ENCODE measurements at regions not wholly inside any gene's neighbourhood (a gene's known extent, or its start where the extent isn't known, plus 50 kb on each side); places are given as distances from the start of the nearest gene placed in this dataset.
"Not testable (repeated sequence)": the region's sequence is repeated elsewhere in the genome, so short reads cannot be mapped to it uniquely, and the experiment has no call there.

- H3K9me3 Mint-ChIP-seq = peaks cover 3% of the 10 kb centered on the region
- no peaks in the 10 kb centered on the region for H3K27me3 Mint-ChIP-seq (ENCODE audit: low read depth)
- no peak overlapping the region for H3K27ac Mint-ChIP-seq (ENCODE audit: unreplicated experiment)
- no peaks in the 10 kb centered on the region for H3K36me3 Mint-ChIP-seq (ENCODE audit: low read depth)
- TF ChIP-seq CTCF (conservative IDR thresholded peaks at IDR 0.05) = no peak
- no peak for DNase-seq (ENCODE audit: low read depth, low spot score)
- H3K4me3 Mint-ChIP-seq = no peak overlapping the region
- H3K4me1 Mint-ChIP-seq = peaks cover 37% of the 10 kb centered on the region
These were observed 77.7 kb downstream of the TRIM43 start for GRCh38 chr2:95669441-95669991.

DNA sequence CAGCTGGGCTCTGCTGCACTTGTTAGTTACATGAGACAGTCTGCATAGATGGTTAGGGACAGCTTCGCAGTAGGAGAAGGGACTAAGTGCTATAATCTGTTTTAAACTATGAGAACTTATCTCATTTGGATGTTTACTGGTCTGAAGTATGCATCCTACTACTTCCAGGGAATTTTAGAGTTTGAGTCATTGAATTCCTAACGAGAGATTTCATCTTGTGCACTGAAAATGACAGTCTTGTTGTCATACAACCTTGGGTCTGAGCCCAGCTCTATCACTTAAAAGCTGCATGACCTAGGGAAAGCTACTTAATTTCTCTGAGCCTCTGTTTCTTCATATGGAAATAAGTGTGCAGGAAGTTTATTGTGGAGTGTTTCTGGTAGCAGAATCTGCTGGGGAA lies 78.4 kb downstream of the TRIM43 start:
- Mint-ChIP-seq H3K4me3 (no peak overlapping the region), H3K36me3 (ENCODE audit: low read depth) (no peaks in the 10 kb centered on the region), H3K27ac (ENCODE audit: unreplicated experiment) (no peak overlapping the region), H3K4me1 (peaks cover 34% of the 10 kb centered on the region), H3K9me3 (peaks cover 3% of the 10 kb centered on the region), H3K27me3 (ENCODE audit: low read depth) (no peaks in the 10 kb centered on the region)
- TF ChIP-seq CTCF (conservative IDR thresholded peaks at IDR 0.05) = no peak
- no peak for DNase-seq (ENCODE audit: low read depth, low spot score)

GRCh38 chr2:95670686-95671085 lies 78.9 kb downstream of the TRIM43 start:
- Mint-ChIP-seq H3K27me3 (ENCODE audit: low read depth) (no peaks in the 10 kb centered on the region), H3K27ac (ENCODE audit: unreplicated experiment) (no peak overlapping the region), H3K36me3 (ENCODE audit: low read depth) (no peaks in the 10 kb centered on the region), H3K4me3 (no peak overlapping the region), H3K4me1 (peaks cover 32% of the 10 kb centered on the region), H3K9me3 (peaks cover 3% of the 10 kb centered on the region)
- no peak for DNase-seq (ENCODE audit: low read depth, low spot score)
- no peak for TF ChIP-seq CTCF (conservative IDR thresholded peaks at IDR 0.05)

DNA sequence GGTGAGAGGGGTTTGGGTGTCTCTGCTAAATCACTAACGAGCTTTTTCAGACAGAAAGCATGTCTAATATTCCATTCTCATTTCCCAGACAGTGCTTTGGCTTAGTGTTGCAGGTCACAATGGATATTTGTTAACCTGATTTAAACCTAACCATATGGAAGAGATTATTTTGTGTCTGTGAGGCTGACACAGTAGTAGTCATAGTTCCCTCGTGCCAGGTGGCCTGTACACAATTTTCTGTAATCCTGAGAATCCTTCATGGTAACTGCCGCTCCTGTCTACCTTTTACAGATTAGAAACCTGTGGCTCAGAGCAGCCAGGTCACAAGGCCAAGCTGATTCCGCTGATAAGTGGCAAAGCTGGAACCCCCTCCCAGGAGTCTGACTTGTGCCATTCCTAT lies 79.4 kb downstream of the TRIM43 start:
- H3K27ac Mint-ChIP-seq (ENCODE audit: unreplicated experiment); H3K9me3 Mint-ChIP-seq; H3K36me3 Mint-ChIP-seq (ENCODE audit: low read depth); H3K4me3 Mint-ChIP-seq; DNase-seq (ENCODE audit: low read depth, low spot score); H3K27me3 Mint-ChIP-seq (ENCODE audit: low read depth): not testable (repeated sequence)
- peaks cover 27% of the 10 kb centered on the region for H3K4me1 Mint-ChIP-seq

GRCh38 chr2:95671992-95672391 lies 80.2 kb downstream of the TRIM43 start:
- H3K4me1 Mint-ChIP-seq = peaks cover 22% of the 10 kb centered on the region
- H3K4me3 Mint-ChIP-seq; H3K27ac Mint-ChIP-seq (ENCODE audit: unreplicated experiment); H3K36me3 Mint-ChIP-seq (ENCODE audit: low read depth); DNase-seq (ENCODE audit: low read depth, low spot score); H3K27me3 Mint-ChIP-seq (ENCODE audit: low read depth); H3K9me3 Mint-ChIP-seq: not testable (repeated sequence)

DNA sequence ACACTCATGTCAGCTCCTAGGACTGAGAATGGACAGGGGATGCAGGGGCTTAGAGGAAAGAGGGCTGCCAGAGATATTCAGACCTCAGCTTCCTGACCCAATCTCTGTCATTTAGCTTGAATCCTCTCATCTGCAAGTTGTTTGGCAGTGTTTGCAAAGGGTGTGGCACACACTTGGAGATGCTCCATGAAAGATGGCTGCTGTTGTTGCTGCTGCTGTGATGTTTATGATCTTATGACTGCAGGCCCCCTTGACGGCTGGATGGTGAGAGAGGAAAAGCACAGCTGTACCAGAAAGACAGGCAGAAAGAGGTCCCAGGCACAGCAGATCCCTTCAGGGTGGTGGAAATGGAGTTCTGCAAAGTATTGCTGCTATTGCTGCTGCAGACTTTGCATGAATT lies 80.7 kb downstream of the TRIM43 start:
- not testable (repeated sequence) for H3K36me3 Mint-ChIP-seq (ENCODE audit: low read depth); DNase-seq (ENCODE audit: low read depth, low spot score); H3K27me3 Mint-ChIP-seq (ENCODE audit: low read depth); H3K27ac Mint-ChIP-seq (ENCODE audit: unreplicated experiment); H3K9me3 Mint-ChIP-seq; H3K4me3 Mint-ChIP-seq
- peaks cover 22% of the 10 kb centered on the region for H3K4me1 Mint-ChIP-seq

DNA sequence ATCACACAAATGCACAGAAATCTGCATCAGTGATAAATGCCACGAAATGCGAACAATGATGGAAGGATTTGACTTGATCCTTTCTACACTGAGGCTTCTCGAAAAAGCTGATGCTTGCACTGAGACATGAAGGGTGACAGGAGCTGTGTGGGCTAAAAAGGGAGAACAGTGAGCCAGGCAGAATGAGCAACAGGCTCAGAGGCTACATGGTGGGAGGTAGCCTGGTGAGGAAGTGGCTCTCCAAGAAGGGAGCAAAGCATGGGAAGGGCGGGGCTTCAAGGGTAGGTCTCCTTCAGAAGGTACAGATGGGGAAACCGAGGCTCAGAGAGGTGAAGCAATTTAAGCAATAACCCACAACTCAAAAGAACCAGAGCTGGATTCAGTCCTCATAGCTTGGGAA lies 82.4 kb downstream of the TRIM43 start:
- Mint-ChIP-seq H3K4me3 (no peak overlapping the region), H3K27ac (ENCODE audit: unreplicated experiment) (no peak overlapping the region), H3K9me3 (no peaks in the 10 kb centered on the region), H3K4me1 (peaks cover 12% of the 10 kb centered on the region), H3K27me3 (ENCODE audit: low read depth) (no peaks in the 10 kb centered on the region), H3K36me3 (ENCODE audit: low read depth) (no peaks in the 10 kb centered on the region)
- no peak for TF ChIP-seq CTCF (conservative IDR thresholded peaks at IDR 0.05)
- no peak for DNase-seq (ENCODE audit: low read depth, low spot score)

DNA sequence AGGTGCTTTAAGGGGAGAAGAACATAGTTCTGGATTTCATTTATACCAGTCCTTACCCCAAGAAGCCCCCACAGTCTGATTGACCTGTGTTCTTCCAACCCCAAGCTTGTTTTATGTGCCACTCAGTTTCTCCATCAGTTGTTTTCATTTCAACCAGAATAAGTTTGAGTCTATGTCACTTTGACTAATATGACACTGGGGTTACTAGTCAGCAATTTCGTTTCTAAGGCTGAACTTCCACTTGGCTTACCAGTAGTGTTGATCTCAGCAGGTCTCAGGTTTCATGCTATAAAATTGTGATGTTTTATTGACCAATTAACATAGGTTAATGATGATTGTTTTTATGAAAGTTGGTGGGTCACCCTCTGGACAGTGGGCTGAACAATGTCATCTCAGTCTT lies 84.8 kb downstream of the TRIM43 start:
- not testable (repeated sequence) for H3K36me3 Mint-ChIP-seq (ENCODE audit: low read depth)

More for the DNA sequence above, 84.8 kb downstream of the TRIM43 start:
- not testable (repeated sequence) for H3K4me1 Mint-ChIP-seq; H3K27me3 Mint-ChIP-seq (ENCODE audit: low read depth); DNase-seq (ENCODE audit: low read depth, low spot score); H3K9me3 Mint-ChIP-seq; H3K4me3 Mint-ChIP-seq; H3K27ac Mint-ChIP-seq (ENCODE audit: unreplicated experiment)
